HepG2 (cell line): ENCODE measurements at regions not wholly inside any gene's neighbourhood (a gene's known extent, or its start where the extent isn't known, plus 50 kb on each side); places are given as distances from the start of the nearest gene placed in this dataset.

Experiments used
- BCL3 ChIP-seq: sonication (generic); formaldehyde crosslinking; IDR thresholded peaks from 2 replicates; pipeline ENCODE4 v1.5.1; 2020; ENCODE audit warnings: mild to moderate bottlenecking, missing genetic modification reagents, moderate library complexity
- SP4 ChIP-seq: sonication (generic); formaldehyde crosslinking; IDR thresholded peaks from 2 replicates; pipeline ENCODE4 v1.8.1; 2023; ENCODE audit warnings: mild to moderate bottlenecking, missing genetic modification reagents
- ZNF180 ChIP-seq: sonication (generic); formaldehyde crosslinking; IDR thresholded peaks from 2 replicates; pipeline ENCODE4 v1.4.0; 2020; ENCODE audit warnings: low read depth, missing genetic modification reagents, borderline replicate concordance
- ZNF232 ChIP-seq: sonication (generic); formaldehyde crosslinking; IDR thresholded peaks from 2 replicates; pipeline ENCODE4 v1.4.0; 2020; ENCODE audit warnings: missing genetic modification reagents, borderline replicate concordance

GRCh38 chr5:5039918-5040317, 100.2 kb upstream of the ADAMTS16 start:
- no peak for TF ChIP-seq ZNF180
- no peak for TF ChIP-seq SP4 (CRISPR knock-in tag)
- TF ChIP-seq BCL3 (CRISPR knock-in tag) = no peak
- TF ChIP-seq ZNF232 (CRISPR knock-in tag) = no peak
